GM13977 (cell line): ENCODE measurements at regions not wholly inside any gene's neighbourhood (a gene's known extent, or its start where the extent isn't known, plus 50 kb on each side); places are given as distances from the start of the nearest gene placed in this dataset.

Experiments used
- DNase-seq: peaks from one replicate; pipeline ENCODE4 v3.0.0; 2012; ENCODE audit warnings: low spot score
- CTCF ChIP-seq: IDR thresholded peaks from 2 replicates; pipeline ENCODE4 v1.5.1; 2012; ENCODE audit warnings: mild to moderate bottlenecking, control low read depth; ENCODE audit not compliant: insufficient read depth; ENCODE audit errors: extremely low read depth, missing control alignments
- in situ Hi-C: fragments of 300-500 bp; cut with MboI; formaldehyde crosslinking; loops from one replicate; pipeline ENCODE4 v1.12.0; 2022; ENCODE audit warnings: low sequenced_read_pairs, low pct_unique_long_range_greater_than_20kb, mixed read lengths, inconsistent platforms; ENCODE audit not compliant: unreplicated experiment

GRCh38 chr10:29798921-29799690 lies 164.3 kb upstream of the SVIL start:
- in situ Hi-C loops = no loop called here
- DNase-seq = no peak
- TF ChIP-seq CTCF = no peak

DNA sequence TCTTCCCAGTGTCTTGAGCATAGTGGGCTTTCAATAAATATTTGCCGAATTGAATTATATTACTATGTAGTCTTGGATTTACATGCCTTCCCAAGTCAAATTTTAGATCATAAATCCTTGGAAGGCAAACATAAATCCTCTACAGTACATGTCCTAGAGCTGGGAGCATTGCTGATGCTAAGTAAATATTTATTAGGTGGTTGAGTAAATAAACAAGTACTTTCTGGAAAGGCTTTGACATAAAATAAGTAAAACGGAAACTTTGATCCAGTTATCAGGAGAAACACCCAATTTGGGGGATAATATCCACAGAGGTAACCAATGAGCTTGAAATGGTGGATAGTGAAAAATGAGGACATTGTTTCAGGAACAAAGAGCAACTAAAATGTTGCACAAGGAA lies 162.8 kb upstream of the SVIL start:
- TF ChIP-seq CTCF = no peak
- in situ Hi-C loops = no loop called here
- DNase-seq = no peak

- no peak for DNase-seq
- in situ Hi-C loops = no loop called here
- no peak for TF ChIP-seq CTCF
Observed at GRCh38 chr10:29795850-29796249, 161.1 kb upstream of the SVIL start.

- TF ChIP-seq CTCF = no peak
- in situ Hi-C loops = no loop called here
- no peak for DNase-seq
Observed at GRCh38 chr10:29794776-29795611, 160.2 kb upstream of the SVIL start.

GRCh38 chr10:29791773-29792172 lies 157.0 kb upstream of the SVIL start:
- DNase-seq = no peak
- no peak for TF ChIP-seq CTCF
- in situ Hi-C loops = no loop called here

DNA sequence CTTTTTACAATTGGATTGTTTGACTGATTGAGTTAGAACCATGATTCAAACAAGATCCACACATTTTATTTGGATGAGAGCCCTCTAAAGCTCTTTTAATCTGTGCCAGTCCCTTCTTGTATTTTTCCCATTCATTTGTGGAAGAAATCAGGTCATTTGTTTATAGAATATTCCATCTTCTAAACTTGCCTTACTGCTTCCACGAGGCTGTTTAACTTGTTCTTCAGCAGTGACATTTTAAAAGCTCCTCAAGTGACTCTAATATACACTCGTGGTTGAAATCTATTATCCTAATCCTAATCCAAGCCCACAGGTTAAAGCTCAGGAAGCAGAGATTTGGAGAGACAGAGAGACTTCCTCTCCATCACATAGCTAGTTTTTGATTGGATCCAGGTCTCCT lies 155.4 kb upstream of the SVIL start:
- no peak for DNase-seq
- no peak for TF ChIP-seq CTCF
- in situ Hi-C loops = no loop called here
